ENCODE measurements at regions not wholly inside any gene's neighbourhood (a gene's known extent, or its start where the extent isn't known, plus 50 kb on each side); places are given as distances from the start of the nearest gene placed in this dataset.

GRCh38 chr13:83941701-83942335, 59.5 kb upstream of the SLITRK1 start:
- TF ChIP-seq CTCF (IDR thresholded peaks at IDR 0.05; ENCODE audit: low read depth, low read length, poor library complexity, severe bottlenecking) (no peak), EZH2phosphoT487 (IDR thresholded peaks at IDR 0.05; ENCODE audit: borderline replicate concordance, low read length) (no peak)

Data from DOHH2 (cell line).